Activated CD4-positive, alpha-beta T cell treated with anti-CD3 and anti-CD28 coated beads, Interleukin-2, amount 10 ng/mL, durations not matched to agents 24 days and 14 days (primary cell): ENCODE measurements at regions not wholly inside any gene's neighbourhood (a gene's known extent, or its start where the extent isn't known, plus 50 kb on each side); places are given as distances from the start of the nearest gene placed in this dataset.
"Not testable (repeated sequence)": the region's sequence is repeated elsewhere in the genome, so short reads cannot be mapped to it uniquely, and the experiment has no call there.

Source experiments
- DNase-seq: peaks from one replicate; pipeline ENCODE4 v3.0.0; 2022
- H3K27ac Mint-ChIP-seq: one replicate; pipeline ENCODE4 v1.8.0; 2022; ENCODE audit warnings: mild to moderate bottlenecking, mixed read lengths
- H3K27me3 Mint-ChIP-seq: one replicate; pipeline ENCODE4 v1.8.0; 2022; ENCODE audit warnings: mixed read lengths
- H3K36me3 Mint-ChIP-seq: one replicate; pipeline ENCODE4 v1.8.0; 2022; ENCODE audit warnings: low read depth, mild to moderate bottlenecking, mixed read lengths
- H3K4me1 Mint-ChIP-seq: one replicate; pipeline ENCODE4 v1.8.0; 2021; ENCODE audit warnings: mixed read lengths
- H3K4me3 Mint-ChIP-seq: one replicate; pipeline ENCODE4 v1.8.0; 2022; ENCODE audit warnings: mild to moderate bottlenecking, moderate library complexity, mixed read lengths
- H3K9me3 Mint-ChIP-seq: one replicate; pipeline ENCODE4 v1.8.0; 2021; ENCODE audit warnings: mixed read lengths
- intact Hi-C: fragments of 100-400 bp; cut with micrococcal nuclease; formaldehyde crosslinking; loops from one replicate; pipeline ENCODE4 v1.15.1; 2023

DNA sequence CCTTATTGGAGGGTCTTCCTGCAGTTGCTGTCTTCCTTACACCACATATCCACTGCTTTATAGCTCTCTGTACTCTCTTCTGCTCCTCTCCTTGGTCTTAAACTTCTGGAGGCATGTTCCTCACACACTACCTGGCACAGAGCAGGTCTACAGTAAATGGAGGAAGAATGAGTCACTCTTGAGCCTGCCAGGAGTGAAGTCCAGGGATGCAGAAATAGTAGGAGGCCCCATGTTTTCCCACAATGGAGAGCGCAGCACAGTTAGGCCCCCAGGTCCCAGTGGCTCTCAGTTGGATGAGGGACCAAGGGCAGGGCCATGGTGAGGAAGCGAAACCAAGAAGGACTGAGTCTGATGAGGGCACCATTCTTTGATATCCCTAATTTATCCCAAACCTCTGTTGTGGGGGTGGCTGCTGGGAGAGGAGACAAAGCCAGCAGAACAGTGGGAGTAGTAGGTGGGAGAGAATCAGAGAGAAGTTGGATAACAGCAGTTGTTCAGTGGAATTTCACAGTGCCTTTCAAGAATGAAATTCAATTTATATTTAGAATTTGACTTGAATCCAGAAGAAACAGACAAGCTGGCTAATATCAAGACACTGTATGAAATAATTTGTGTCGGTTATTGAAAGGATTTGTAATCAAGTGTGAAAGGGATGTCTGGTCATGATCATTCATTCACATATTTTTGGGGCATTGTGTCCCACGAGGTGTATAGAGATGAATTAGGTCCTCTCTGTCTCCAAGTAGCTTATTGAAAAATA is 187.8 kb downstream of the HIPK3 start:
- Mint-ChIP-seq H3K4me1 (no peaks in the 10 kb centered on the region), H3K27me3 (no peaks in the 10 kb centered on the region), H3K27ac (no peak overlapping the region), H3K9me3 (no peaks in the 10 kb centered on the region), H3K4me3 (no peak overlapping the region), H3K36me3 (no peaks in the 10 kb centered on the region)
- intact Hi-C loops = no loop called here
- DNase-seq = no peak

DNA sequence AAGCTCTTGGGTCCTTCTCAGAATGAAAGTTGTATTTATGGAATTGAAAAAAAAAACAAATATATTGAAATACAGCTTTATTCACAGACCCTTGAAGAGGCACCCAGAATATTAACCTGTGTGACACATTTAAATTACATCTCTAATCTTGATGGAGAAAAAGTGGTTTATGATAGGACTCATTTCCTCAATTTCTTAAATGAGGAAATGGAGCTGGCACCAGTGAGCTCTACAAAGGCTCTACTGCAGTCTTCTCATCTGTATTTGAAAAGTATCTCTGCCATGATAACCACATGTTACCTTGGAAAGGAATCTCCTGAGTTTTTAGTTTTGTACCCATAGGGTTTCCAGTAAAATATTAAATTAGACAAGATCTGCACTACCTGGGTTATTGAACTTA is 186.5 kb downstream of the HIPK3 start:
- Mint-ChIP-seq H3K4me1 (no peaks in the 10 kb centered on the region), H3K9me3 (no peaks in the 10 kb centered on the region), H3K36me3 (no peaks in the 10 kb centered on the region), H3K27me3 (no peaks in the 10 kb centered on the region), H3K4me3 (no peak overlapping the region), H3K27ac (no peak overlapping the region)
- no peak for DNase-seq
- intact Hi-C loops = no loop called here

DNA sequence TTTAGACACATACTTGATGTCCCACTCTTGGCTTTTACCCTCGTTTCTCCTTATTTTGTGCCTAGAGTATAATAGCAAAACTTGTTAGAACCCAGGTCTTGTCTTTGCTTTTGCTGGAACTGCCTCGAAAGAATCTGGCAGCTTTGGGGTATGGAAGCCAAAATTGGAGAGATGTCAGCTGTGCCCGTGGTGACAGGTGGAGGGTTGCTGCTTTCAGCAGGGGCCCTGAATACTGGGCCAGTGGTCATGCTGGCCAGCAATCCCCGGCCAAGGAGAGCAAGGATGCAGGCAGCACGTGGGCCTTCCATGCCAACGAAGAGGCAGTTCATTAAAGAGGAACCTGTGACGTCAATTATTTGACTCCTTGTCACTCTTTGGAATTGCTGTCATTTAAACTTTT is 181.1 kb downstream of the HIPK3 start:
- no peaks in the 10 kb centered on the region for H3K36me3 Mint-ChIP-seq

DNA sequence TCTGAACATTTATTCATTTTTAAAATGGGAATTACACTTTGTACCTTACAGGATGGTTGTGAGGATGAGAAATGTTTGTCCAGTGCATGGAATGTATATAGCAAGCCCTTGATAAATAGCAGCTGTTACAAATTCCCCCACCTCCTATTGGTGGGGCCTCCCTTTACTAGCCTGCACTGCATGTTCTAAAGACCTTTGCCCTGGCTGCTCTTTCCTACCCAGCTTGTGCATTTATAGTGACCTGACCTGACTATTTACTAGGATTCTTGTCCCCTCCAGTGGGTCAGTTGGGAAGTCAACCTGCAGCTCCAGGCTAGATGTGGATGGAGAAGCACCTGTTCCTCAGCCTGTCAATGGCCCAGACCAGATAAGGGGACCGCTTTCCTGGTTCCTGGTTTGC is 180.3 kb downstream of the HIPK3 start:
- no peak overlapping the region for H3K4me3 Mint-ChIP-seq
- H3K27me3 Mint-ChIP-seq = peaks cover 3% of the 10 kb centered on the region
- no peak overlapping the region for H3K27ac Mint-ChIP-seq
- H3K9me3 Mint-ChIP-seq = peaks cover 9% of the 10 kb centered on the region
- no peaks in the 10 kb centered on the region for H3K4me1 Mint-ChIP-seq
- no peaks in the 10 kb centered on the region for H3K36me3 Mint-ChIP-seq
- DNase-seq = no peak
- intact Hi-C loops = no loop called here

More for the DNA sequence above, 181.1 kb downstream of the HIPK3 start:
- H3K27ac Mint-ChIP-seq = no peak overlapping the region
- H3K4me3 Mint-ChIP-seq = no peak overlapping the region
- H3K27me3 Mint-ChIP-seq = peaks cover 3% of the 10 kb centered on the region
- DNase-seq = no peak
- peaks cover 4% of the 10 kb centered on the region for H3K9me3 Mint-ChIP-seq
- intact Hi-C loops = no loop called here
- no peaks in the 10 kb centered on the region for H3K4me1 Mint-ChIP-seq

DNA sequence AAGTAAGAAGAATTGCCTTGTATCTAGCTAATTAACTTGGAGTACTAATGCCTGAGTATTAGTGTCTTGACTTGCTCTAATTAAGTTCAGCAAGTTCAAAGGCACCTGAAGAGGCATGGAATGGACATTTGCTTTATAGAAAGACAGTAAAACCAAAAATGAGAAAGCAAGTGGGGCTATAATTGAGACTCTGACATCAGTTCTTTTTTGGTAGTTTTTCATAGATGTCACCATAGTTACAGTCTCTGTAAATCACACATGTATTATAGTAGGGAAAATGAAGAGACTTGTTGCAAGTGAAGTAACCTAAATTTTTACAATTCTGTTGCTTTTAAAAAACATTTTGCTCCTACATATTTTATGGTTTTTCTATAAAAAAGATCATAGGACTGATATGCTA is 178.0 kb downstream of the HIPK3 start:
- no peak for DNase-seq
- no peaks in the 10 kb centered on the region for H3K36me3 Mint-ChIP-seq
- intact Hi-C loops = no loop called here
- H3K4me1 Mint-ChIP-seq = no peaks in the 10 kb centered on the region
- H3K4me3 Mint-ChIP-seq = no peak overlapping the region
- H3K27me3 Mint-ChIP-seq = peaks cover 3% of the 10 kb centered on the region
- H3K9me3 Mint-ChIP-seq = peaks cover 10% of the 10 kb centered on the region
- H3K27ac Mint-ChIP-seq = no peak overlapping the region

DNA sequence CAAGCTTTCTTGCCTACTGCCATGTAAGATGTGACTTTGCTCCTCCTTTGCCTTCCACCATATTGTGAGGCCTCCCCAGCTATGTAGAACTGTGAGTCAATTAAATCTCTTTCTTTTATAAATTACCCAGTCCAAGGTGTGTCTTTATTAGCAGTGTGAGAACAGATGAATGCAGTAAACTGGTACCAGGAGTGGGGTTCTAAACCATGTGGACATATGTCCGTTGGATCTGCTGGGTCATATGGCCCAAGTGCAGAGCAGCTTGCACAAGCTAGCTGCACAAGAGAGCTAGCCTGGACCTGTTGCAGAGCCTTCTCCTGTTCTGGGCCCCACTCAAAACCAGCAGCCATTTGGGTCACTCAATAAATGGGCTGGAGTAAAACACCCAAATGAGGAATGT is 177.1 kb downstream of the HIPK3 start:
- Mint-ChIP-seq H3K36me3 (no peaks in the 10 kb centered on the region), H3K4me3 (no peak overlapping the region), H3K9me3 (peaks cover 10% of the 10 kb centered on the region), H3K4me1 (no peaks in the 10 kb centered on the region), H3K27ac (no peak overlapping the region), H3K27me3 (peaks cover 3% of the 10 kb centered on the region)
- intact Hi-C loops = no loop called here
- no peak for DNase-seq

DNA sequence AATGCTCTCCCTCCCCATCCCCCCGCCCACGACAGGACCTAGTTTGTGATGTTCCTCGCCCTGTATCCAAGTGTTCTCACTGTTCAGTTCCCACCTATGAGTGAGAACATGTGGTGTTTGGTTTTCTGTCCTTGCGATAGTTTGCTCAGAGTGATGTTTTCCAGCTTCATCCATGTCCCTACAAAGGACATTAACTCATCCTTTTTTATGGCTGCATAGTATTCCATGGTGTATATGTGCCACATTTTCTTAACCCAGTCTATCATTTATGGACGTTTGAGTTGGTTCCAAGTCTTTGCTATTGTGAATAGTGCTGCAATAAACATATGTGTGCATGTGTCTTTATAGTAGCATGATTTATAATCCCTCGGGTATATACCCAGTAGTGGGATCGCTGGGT is 171.3 kb downstream of the HIPK3 start:
- H3K9me3 Mint-ChIP-seq, intact Hi-C loops, DNase-seq, H3K4me1 Mint-ChIP-seq, H3K36me3 Mint-ChIP-seq, H3K4me3 Mint-ChIP-seq, H3K27ac Mint-ChIP-seq: not testable (repeated sequence)
- peaks cover 15% of the 10 kb centered on the region for H3K27me3 Mint-ChIP-seq

DNA sequence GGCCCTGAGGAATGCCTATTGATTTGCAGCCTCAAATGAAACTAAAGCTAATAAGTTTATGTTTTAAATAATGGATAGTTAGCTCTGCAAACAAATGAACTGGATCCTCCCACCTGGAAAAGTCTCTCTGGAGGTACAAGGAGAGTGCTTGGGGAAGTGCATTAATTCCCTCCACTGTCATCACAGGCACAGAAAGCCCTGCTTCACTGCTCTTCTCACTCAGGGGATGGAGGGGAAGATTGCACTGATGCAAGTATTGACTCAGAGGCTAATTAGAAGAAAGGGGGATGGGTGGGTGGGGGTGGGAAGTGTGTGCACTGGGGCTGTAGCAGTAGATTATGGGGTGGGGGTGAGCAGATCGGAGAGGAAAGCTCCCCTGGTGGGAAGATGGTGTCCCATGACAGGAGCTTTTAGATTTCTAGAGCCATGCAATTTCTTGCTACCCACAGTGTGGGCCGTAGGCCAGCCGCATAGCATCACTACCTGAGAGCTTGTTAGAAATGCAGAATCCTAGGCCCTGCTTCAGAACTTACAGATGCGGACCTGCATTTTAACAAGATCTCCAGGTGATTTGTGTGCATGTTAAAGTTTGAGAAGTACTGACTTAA is 163.9 kb downstream of the HIPK3 start:
- intact Hi-C loops = no loop called here
- no peak for DNase-seq
- Mint-ChIP-seq H3K4me1 (no peaks in the 10 kb centered on the region), H3K36me3 (no peaks in the 10 kb centered on the region), H3K9me3 (no peaks in the 10 kb centered on the region), H3K27me3 (peaks cover 14% of the 10 kb centered on the region), H3K27ac (no peak overlapping the region), H3K4me3 (no peak overlapping the region)

DNA sequence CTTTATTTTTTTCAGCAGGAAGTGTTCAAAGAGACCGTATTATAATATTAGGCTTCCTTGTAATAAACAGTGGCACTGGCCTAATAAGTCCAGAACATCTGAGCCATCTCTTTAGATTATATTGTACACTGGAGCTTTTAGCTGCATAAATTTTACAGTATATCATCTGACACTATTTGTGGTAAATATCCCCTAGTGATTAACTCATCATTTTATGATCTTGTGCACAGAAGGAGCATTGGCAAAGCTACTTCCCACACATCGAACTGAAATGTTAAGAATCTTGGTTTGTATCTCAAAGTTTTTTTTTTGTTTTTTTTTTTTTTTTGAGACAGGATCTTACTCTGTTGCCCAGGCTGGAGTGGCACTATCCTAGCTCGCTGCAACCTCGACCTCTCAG is 162.7 kb downstream of the HIPK3 start:
- Mint-ChIP-seq H3K9me3 (no peaks in the 10 kb centered on the region), H3K4me1 (no peaks in the 10 kb centered on the region), H3K36me3 (no peaks in the 10 kb centered on the region), H3K4me3 (no peak overlapping the region), H3K27ac (no peak overlapping the region), H3K27me3 (peaks cover 9% of the 10 kb centered on the region)
- no peak for DNase-seq
- intact Hi-C loops = no loop called here

DNA sequence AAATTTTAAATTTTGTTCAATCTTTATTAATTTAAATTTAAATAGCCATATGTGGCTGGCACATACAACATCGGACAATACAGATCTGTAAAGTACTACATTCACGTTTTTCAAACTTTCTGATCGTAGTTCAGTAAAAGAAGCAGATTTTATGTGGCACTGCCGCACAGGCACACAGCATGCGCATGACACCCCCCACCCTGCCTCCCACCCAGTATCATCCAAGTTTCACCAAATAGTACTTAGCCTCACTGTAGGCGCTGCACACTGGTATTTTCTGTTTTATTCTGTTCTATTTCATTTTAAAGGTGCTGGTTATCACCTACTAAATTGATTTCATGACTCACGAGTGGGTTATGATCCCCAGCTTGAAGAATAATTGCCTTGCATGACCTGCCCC is 159.9 kb downstream of the HIPK3 start:
- H3K4me1 Mint-ChIP-seq = no peaks in the 10 kb centered on the region
- H3K27ac Mint-ChIP-seq = no peak overlapping the region
- no peaks in the 10 kb centered on the region for H3K36me3 Mint-ChIP-seq
- no peak overlapping the region for H3K4me3 Mint-ChIP-seq
- DNase-seq = no peak
- H3K9me3 Mint-ChIP-seq = no peaks in the 10 kb centered on the region
- intact Hi-C loops = no loop called here
- H3K27me3 Mint-ChIP-seq = peaks cover 10% of the 10 kb centered on the region

DNA sequence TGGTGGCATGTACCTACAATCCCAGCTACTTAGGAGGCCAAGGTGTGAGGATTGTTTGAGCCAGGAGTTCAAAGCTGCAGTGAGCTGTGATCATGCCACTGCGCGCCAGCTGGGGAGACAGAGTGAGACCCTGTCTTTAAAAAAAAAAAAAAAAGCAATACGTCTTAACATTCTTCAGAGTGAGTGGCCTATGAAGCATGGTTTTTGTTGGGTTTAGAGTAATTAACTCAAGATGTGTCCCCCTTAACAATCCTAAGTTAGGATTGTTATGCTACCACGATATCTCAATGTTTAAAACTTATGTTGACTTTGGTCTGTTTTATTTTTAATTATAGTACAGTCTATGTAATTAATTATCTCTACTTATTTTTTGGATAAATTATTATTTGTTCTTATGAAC is 156.1 kb downstream of the HIPK3 start:
- Mint-ChIP-seq H3K36me3 (no peaks in the 10 kb centered on the region), H3K27ac (no peak overlapping the region)

DNA sequence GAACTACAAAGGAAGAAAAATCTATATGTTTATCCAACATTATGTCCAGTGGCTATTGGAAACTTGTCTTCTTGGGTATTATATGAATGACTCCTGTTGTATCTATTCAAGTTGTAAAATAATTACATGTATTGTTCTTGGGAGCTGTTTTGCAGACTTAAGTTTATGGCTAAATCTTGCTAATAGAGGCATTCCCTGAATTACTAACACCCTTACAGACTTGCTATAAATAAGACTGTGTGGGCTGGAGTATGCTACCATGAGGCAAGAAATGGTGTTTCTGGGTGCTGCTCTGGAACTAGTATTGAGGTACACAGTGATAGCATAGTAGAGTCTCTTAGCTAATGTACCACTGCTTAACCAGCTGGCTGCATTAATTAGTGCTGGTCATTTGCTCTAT is 155.1 kb downstream of the HIPK3 start:
- Mint-ChIP-seq H3K9me3 (no peaks in the 10 kb centered on the region), H3K4me1 (no peaks in the 10 kb centered on the region), H3K27me3 (peaks cover 9% of the 10 kb centered on the region), H3K36me3 (no peaks in the 10 kb centered on the region), H3K27ac (no peak overlapping the region), H3K4me3 (no peak overlapping the region)
- DNase-seq = no peak
- intact Hi-C loops = no loop called here

More for the DNA sequence above, 156.1 kb downstream of the HIPK3 start:
- DNase-seq = no peak
- no peak overlapping the region for H3K4me3 Mint-ChIP-seq
- intact Hi-C loops = no loop called here
- H3K4me1 Mint-ChIP-seq = no peaks in the 10 kb centered on the region
- no peaks in the 10 kb centered on the region for H3K9me3 Mint-ChIP-seq
- H3K27me3 Mint-ChIP-seq = peaks cover 13% of the 10 kb centered on the region

DNA sequence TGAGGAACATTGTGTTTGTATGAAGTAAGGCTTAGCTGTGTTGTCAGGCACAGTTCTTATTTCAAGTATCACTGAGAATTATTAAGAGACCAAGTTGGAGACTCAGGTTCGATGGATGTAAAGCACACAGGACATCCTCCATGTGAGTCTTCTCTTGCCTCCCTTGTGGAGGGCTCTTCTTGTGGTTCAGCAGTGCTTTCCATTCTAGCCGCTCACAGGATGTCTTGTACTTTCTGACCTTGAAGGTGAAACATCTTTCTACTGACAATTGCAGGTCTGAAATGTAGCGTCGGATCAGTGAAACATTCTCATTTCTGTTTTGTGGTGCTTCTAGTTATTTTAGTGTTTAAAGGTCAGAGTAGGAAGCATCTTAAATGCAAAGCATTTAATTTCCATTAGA is 154.6 kb downstream of the HIPK3 start:
- intact Hi-C loops = no loop called here

DNA sequence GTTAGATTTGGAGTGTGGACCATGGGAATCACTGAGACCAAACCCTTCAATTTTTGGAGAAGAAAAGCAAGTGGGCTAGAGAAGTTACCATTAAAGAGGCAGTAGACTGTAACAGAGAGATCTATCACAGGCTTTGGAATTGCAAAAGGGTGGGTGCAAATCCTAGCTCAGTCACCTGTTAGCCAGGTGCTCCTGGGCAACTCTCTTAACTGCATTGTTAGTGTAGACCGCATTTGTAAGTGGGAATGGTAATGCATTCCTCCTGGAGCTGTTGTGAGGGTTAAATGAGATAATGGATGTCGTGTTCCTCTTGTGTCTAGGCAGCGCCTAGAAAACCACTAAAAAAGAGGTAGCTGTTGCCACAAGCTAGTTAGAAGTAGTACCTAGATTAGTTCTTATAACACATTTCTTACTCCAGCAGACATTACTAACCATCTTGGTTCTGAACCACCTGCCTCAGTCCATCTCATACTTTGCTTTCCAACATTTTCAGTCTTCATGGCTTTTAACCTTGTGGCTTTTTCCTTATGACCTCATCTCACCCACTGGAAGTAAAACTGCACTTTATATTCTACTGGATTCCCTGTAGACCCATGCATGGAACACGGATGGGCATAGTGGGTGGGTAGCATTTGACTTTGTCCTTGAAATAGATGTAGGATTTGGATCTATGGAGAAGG is 153.0 kb downstream of the HIPK3 start:
- intact Hi-C loops = no loop called here
- no peaks in the 10 kb centered on the region for H3K36me3 Mint-ChIP-seq

More for the DNA sequence above, 154.6 kb downstream of the HIPK3 start:
- H3K27ac Mint-ChIP-seq = no peak overlapping the region
- DNase-seq = no peak
- H3K27me3 Mint-ChIP-seq = peaks cover 9% of the 10 kb centered on the region
- no peaks in the 10 kb centered on the region for H3K36me3 Mint-ChIP-seq
- H3K4me1 Mint-ChIP-seq = no peaks in the 10 kb centered on the region
- no peaks in the 10 kb centered on the region for H3K9me3 Mint-ChIP-seq
- no peak overlapping the region for H3K4me3 Mint-ChIP-seq

More for the DNA sequence above, 153.0 kb downstream of the HIPK3 start:
- no peak overlapping the region for H3K4me3 Mint-ChIP-seq
- H3K27me3 Mint-ChIP-seq = peaks cover 9% of the 10 kb centered on the region
- no peak overlapping the region for H3K27ac Mint-ChIP-seq
- H3K9me3 Mint-ChIP-seq = no peaks in the 10 kb centered on the region
- no peaks in the 10 kb centered on the region for H3K4me1 Mint-ChIP-seq
- no peak for DNase-seq
